Ascending aorta (tissue), 2 donors: ENCODE measurements at regions not wholly inside any gene's neighbourhood (a gene's known extent, or its start where the extent isn't known, plus 50 kb on each side); places are given as distances from the start of the nearest gene placed in this dataset.

Source experiments
- DNase-seq, 2 donors: peaks; one replicate each; pipeline ENCODE4 v3.0.0-alpha.2; 2019; ENCODE audit warnings: low spot score in 2 of 2
- H3K27ac ChIP-seq, 2 donors: fragments of 200-600 bp; sonication (generic); one replicate each; pipeline ENCODE4 v1.5.1; 2016 to 2017; ENCODE audit warnings: mild to moderate bottlenecking in 1 of 2
- H3K27me3 ChIP-seq: fragments of 200-600 bp; sonication (generic); one replicate; pipeline ENCODE4 v1.5.1; 2017
- H3K36me3 ChIP-seq, 2 donors: fragments of 200-600 bp; sonication (generic); one replicate each; pipeline ENCODE4 v1.5.1; 2016
- H3K4me1 ChIP-seq, 2 donors: fragments of 200-600 bp; sonication (generic); one replicate each; pipeline ENCODE4 v1.5.1; 2016 to 2017; ENCODE audit warnings: mild to moderate bottlenecking in 1 of 2
- H3K4me3 ChIP-seq, 2 donors: fragments of 200-600 bp; sonication (generic); one replicate each; pipeline ENCODE4 v1.5.1; 2016 to 2017; ENCODE audit warnings: mild to moderate bottlenecking in 1 of 2
- H3K9me3 ChIP-seq, 2 donors: fragments of 200-600 bp; sonication (generic); one replicate each; pipeline ENCODE4 v1.5.1; 2016
- intact Hi-C: fragments of 100-400 bp; cut with DNase I; formaldehyde crosslinking; loops from one replicate; pipeline ENCODE4 v1.15.1; 2023
- TF ChIP-seq, protein P1 (sequence below), 3 experiments: fragments of 200-600 bp in 2 of 3; fragments of 450-650 bp in 1 of 3; sonication (generic) in 2 of 3; IDR thresholded peaks; one replicate each; pipeline ENCODE4 v1.5.1; 2016 to 2019; ENCODE audit warnings: antibody characterized with exemption in 3 of 3, mild to moderate bottlenecking in 1 of 3, moderate library complexity in 1 of 3

DNA sequence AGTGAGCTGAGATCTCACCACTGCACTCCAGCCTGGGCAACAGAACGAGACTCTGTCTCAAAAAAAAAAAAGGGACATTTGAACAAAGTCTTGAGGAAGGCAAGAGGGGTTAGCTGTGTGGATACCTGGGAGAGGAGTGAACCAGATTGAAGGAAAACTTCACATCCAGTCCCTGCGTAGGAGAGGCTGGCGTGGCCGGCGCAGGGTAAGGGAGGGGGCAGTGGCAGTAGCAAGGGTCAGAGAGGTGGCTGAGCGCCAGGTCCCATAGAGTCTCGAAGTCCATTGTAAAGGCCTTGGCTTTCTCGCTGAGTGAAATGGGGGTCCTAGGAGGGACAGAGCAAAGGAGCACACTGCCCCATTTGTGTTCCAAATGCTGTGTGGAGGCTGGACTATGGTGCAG, 171.8 kb upstream of the WSCD1 start:
- intact Hi-C loops = no loop called here
- no peak overlapping the region for H3K27ac ChIP-seq
- DNase-seq = no peak
- H3K27me3 ChIP-seq = no peaks in the 10 kb centered on the region
- no peak overlapping the region for H3K4me3 ChIP-seq
- no peaks in the 10 kb centered on the region for H3K36me3 ChIP-seq
- TF ChIP-seq, protein P1, sequence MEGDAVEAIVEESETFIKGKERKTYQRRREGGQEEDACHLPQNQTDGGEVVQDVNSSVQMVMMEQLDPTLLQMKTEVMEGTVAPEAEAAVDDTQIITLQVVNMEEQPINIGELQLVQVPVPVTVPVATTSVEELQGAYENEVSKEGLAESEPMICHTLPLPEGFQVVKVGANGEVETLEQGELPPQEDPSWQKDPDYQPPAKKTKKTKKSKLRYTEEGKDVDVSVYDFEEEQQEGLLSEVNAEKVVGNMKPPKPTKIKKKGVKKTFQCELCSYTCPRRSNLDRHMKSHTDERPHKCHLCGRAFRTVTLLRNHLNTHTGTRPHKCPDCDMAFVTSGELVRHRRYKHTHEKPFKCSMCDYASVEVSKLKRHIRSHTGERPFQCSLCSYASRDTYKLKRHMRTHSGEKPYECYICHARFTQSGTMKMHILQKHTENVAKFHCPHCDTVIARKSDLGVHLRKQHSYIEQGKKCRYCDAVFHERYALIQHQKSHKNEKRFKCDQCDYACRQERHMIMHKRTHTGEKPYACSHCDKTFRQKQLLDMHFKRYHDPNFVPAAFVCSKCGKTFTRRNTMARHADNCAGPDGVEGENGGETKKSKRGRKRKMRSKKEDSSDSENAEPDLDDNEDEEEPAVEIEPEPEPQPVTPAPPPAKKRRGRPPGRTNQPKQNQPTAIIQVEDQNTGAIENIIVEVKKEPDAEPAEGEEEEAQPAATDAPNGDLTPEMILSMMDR (IDR thresholded peaks at IDR 0.05) = no peak
- peaks cover 0 to 8% of the 10 kb centered on the region in 2 donors for H3K9me3 ChIP-seq
- H3K4me1 ChIP-seq = no peaks in the 10 kb centered on the region

DNA sequence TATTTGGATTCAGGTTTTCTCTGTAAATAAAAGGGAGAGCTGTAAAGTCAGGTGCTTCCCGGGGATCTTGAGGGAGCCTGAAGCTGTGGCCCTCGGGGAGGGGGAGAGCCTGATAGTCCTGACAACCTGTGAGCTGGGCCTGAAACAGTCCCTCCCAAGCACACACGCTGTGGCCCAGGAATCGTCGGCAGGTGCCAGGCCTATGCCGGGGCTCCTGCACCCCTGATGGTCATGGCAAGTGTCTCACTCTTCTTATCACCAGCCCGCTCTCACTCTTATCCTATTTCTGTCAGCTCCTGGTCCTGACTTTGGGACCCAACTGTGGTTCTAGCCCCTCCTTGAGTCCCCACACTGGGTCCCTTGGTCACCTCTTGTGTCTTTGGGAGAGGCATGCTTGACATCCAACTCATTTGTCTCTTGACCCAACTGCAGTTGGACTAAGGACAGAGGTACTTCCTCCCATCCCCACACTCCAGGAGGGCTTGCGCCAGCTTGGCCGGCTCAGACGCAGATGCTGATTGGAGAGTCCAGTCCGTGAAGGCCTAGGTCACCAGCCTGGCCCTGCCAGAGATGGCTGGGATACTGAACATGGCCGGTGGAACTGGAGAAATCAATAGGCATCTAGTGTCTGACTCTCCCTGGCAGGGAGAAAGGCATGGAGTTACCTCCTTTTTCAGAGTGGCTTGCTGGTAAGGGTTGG, 170.5 kb upstream of the WSCD1 start:
- TF ChIP-seq, protein P1 (IDR thresholded peaks at IDR 0.05) = no peak
- H3K9me3 ChIP-seq = peaks cover 0 to 12% of the 10 kb centered on the region in 2 donors

DNA sequence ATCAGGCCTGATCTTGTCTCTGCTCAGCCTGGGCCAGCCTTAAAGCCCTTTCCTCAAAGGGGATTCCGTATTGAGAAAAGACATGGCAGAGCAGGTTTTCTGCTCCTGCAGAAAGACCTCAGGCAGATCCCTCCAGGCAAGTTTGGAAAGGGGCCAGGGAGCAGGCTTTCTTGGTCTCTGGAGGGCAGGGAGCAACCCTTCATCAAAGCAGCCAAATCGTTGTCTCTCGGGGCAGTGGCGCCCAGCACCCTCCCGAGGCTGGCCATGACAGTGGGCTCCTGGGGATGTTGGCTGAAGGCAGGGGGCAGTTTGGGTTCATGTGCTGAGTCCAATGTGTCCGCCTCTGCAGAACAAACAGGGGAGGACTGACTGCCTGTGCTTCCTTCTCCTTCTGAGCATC, 168.4 kb upstream of the WSCD1 start:
- intact Hi-C loops = no loop called here
- H3K36me3 ChIP-seq = no peaks in the 10 kb centered on the region
- H3K9me3 ChIP-seq = peaks cover 0 to 16% of the 10 kb centered on the region in 2 donors
- H3K27me3 ChIP-seq = no peaks in the 10 kb centered on the region
- H3K4me3 ChIP-seq = no peak overlapping the region
- no peak overlapping the region for H3K27ac ChIP-seq
- TF ChIP-seq, protein P1 (IDR thresholded peaks at IDR 0.05) = no peak
- no peaks in the 10 kb centered on the region for H3K4me1 ChIP-seq
- DNase-seq = no peak

More for the DNA sequence above, 170.5 kb upstream of the WSCD1 start:
- H3K27ac ChIP-seq = no peak overlapping the region
- H3K27me3 ChIP-seq = no peaks in the 10 kb centered on the region
- H3K4me3 ChIP-seq = no peak overlapping the region
- intact Hi-C loops = no loop called here
- H3K4me1 ChIP-seq = no peaks in the 10 kb centered on the region
- H3K36me3 ChIP-seq = no peaks in the 10 kb centered on the region
- no peak for DNase-seq

DNA sequence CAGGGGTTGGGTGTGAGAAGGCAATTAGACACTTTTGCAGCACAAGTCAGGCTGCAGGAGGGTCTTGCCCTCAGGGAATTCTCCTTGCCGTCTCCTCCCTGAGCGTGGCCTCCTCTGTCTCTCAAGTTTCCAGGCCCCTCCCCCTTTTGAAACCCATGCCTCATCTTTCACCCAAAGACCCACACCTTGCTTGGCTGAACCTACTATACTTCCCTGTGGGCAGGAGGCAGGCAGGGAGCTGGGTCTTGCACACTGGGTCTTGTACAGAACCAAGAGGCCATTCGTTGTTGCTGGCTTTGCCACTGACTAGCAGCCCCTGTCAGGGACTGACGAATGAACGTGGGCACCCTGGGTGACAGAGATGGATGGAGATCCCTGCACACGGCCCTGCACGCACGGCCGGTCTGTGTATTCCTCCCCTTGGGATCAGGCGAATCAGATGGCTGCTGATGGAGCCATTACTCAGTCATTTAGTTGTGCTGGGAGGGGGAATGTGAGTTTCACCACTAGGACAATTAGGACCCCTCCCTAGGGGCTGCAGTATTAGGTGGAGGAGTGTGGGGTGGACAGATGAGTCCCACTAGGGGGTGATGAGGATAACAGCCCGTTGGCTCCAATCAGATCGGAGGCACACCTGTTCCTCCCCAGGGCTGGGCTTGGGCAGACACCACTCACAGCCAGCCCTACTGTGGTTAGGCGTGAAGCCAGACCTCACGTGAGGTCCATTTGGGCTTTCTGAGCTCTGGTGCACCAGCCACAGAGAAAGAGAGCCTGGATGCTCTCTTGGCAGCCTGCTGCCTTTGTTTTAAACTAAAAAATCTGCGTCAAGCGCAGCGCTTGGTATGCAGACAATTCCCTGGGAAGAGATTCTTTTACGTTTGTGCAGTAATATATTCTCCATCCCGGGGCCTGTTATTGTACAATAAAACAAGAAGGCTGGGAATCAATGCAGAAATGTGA, 167.7 kb upstream of the WSCD1 start:
- no peak for DNase-seq
- intact Hi-C loops = no loop called here
- Histone ChIP-seq H3K27ac (no peak overlapping the region), H3K36me3 (no peaks in the 10 kb centered on the region), H3K9me3 (peaks cover 0 to 16% of the 10 kb centered on the region in 2 donors), H3K4me1 (no peaks in the 10 kb centered on the region), H3K4me3 (no peak overlapping the region), H3K27me3 (no peaks in the 10 kb centered on the region)
- TF ChIP-seq, protein P1 (IDR thresholded peaks at IDR 0.05) = no peak

DNA sequence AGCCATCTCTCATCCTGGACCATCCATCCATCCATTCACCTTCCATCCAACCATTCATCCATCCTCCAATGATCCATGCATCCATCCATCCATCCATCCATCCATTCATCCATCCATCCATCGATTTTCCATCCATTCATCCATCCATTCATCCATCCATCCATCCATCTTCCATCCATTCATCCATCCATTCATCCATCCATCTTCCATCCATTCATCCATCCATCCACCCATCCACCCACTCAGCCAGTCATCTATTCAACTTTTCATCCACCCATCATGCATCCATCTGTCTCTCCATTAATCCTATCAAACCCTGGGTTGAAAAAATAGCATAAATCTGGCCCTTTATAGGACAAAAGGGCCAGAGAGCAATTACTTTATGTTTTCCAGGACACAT, 158.3 kb upstream of the WSCD1 start:
- DNase-seq = no peak
- Histone ChIP-seq H3K27ac (no peak overlapping the region), H3K27me3 (no peaks in the 10 kb centered on the region), H3K4me1 (no peaks in the 10 kb centered on the region), H3K36me3 (no peaks in the 10 kb centered on the region), H3K9me3 (no peaks in the 10 kb centered on the region), H3K4me3 (no peak overlapping the region)
- intact Hi-C loops = no loop called here
- TF ChIP-seq, protein P1 (IDR thresholded peaks at IDR 0.05) = no peak
